ENCODE measurements at regions not wholly inside any gene's neighbourhood (a gene's known extent, or its start where the extent isn't known, plus 50 kb on each side); places are given as distances from the start of the nearest gene placed in this dataset.

GRCh38 chr3:118803096-118803476 lies 231.6 kb downstream of the IGSF11 start:
- TF ChIP-seq CTCF (IDR thresholded peaks at IDR 0.05) (no peak), POLR2A (IDR thresholded peaks at IDR 0.05) (no peak)

All from thyroid gland (tissue), 4 donors.